Inflammatory macrophage treated with lipopolysaccharide for 1 hour (primary cell): ENCODE measurements at regions not wholly inside any gene's neighbourhood (a gene's known extent, or its start where the extent isn't known, plus 50 kb on each side); places are given as distances from the start of the nearest gene placed in this dataset.
A peak's percentile ranks its signal among the peaks of the same experiment; 100 is the strongest.

Experiments
- DNase-seq, 2 donors: peaks; one replicate each; pipeline ENCODE4 v3.0.0-alpha.2; 2020 to 2022

DNA sequence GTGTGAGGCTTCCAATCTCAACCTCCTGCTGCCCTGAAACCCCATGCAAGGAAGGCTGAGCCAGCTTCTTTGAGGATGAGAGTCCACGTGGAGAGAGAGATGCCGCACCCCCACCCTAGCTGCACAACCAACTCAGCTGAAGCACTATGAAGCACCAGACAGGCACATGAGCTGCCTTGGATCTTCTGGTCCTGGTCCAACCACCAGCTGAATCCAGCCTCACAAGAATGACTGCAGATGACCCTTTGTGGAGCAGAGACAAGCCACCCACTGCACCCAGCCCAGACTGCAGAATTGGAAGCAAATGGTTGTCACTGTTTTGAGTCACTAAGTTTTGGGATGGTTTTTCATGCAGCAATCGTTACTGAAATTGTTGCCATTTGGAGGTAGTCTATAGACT is 149.6 kb upstream of the SYT13 start:
- no peak for DNase-seq

DNA sequence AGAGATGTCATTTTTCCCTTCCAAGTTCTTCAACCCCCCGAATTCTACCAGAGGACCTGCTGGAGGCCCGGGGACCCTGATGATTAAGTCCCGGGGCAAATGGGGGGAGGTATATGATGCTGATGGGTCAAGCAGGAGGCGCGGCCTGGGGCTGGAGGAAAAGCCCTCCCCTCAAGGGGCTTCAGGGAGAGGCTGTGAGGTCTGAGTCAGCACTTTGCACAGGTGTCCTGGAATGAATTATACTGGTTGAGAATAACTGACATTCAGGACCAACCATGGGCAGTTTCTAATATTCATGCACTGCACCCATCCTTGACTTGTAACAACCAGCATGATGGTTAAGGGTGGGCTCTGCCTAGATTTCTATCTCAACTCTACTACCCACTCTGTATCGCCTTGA is 146.8 kb upstream of the SYT13 start:
- no peak for DNase-seq

DNA sequence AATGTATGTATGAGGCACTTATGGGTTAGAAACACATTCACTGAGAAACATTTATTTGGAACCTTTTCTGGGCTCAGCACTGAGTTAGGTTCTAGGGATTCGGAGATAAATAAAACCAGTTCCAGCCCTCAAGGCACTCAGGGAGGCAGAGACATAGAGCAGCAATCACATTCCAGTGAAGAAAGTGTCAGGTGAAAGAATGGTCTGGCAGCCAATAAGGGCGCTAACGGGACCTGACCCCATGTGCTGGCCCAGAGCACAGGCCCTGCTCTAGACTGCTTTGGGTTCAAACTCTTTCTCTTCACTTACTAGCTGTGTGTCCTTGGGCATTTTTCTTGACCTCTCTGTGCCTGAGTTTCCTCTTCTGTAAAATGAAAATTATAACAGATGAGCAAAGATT is 146.0 kb upstream of the SYT13 start:
- DNase-seq, result no peak

DNA sequence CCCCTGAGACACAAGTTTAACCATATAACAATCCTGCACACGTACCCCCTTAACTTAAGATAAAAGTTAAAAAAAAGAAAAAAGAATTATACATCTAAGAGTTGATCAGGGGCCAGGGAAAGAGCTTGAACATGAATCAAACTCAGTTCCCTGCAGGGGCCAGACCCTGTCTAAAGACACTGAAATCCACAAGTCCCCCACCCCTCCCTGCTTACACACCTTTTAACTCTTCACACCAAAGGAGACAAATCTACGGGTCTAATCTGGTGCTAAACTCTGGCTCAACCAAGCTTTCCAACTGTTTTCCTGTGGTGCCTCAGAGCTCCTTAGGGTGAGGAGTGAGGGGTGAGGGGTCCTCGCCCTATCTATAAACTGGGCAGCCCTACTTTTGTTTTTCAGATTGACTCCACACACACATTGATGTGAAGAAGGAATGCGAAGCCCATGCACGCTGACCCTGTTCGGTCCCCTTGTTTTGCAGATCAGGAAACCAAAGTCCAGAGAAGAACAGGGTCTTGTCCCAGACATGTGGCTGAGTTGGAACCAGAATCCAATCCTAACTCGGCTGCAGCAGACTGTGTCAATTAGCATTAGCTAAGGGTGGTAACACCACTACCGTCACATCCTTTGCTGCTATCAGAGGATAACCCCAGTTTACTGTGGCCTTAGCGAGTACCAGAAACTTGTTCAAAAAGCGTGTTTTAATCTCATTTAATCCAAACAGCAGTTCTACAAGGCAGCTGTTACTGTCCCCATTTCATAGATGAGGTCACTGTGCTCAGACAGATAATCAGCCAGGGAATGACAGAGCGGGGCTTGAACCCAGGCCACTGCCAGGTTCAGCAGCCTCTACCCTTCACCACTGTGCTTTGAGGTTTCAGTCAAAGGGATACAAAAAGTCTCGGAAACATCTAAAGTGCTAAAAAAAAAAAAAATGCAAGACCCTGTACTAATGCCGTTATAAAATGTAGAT is 145.2 kb upstream of the SYT13 start:
- DNase-seq, result no peak

DNA sequence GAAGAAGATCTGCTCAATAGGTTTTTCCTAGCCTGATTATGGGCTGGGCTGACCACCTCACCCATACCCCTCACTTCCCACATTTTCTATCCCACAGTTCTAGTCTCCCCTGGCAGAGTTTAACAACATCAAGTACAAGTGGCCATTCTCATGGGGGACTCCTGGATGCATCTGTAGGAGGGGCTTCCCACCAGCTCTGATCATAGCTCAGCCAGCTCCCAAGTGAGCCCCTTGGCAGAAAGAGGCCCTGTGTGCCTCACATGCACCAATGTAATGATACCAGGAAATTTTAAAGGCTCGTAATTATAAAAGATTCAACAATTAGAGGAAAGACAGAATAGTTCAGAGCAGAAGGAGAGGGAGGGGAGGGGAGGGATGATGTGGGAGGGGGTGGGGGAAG is 144.2 kb upstream of the SYT13 start:
- DNase-seq, result no peak

DNA sequence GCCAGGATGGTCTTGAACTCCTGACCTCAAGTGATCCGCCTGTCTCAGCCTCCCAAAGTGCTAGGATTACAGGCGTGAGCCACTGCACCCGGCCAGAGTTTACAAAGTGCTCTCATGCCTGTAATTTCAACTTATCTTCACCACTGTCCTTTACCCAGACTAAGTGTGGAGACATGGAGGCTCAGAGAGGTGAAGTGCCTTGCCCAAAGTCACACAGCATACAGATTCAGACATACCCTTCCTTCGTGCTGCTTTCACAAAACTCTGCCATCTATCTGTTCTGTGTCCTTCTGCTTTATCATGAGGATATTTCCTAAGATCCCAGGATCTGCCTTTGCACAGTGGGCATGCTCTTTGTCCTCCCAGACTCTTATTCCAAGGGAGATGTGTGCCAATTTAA is 143.6 kb upstream of the SYT13 start:
- DNase-seq, result no peak

DNA sequence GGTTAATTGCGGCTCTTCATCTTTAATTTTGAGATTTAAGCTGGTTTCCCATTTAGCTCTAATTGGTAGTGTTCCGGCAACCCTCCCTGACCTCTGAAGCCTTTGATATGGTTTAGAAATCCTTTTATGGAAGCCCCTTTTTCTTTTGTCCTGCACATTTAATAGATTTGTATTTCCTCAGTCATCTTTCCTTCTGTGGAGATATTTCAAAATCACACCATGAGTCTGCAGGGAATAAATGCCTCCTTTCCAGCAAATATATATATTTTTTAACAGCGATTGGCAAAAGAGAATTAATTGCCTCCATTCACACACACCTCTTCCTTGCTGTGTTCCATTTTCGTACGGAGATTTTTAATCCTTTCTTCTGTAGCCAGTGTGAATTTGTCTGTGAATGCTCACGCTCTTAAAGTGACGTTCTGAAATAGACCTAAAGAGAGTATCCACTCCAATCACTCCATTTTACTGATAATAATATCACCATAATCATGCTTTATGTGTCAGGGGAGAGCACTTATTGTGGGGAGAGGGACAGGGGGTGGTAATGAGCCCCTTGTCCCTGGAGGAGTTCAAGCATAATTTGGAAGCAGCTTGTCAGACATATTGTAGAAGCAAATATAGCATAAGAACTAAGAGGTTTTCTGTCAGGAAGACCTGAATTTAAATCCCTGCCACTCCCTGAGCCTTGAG is 142.5 kb upstream of the SYT13 start:
- DNase-seq, result no peak

DNA sequence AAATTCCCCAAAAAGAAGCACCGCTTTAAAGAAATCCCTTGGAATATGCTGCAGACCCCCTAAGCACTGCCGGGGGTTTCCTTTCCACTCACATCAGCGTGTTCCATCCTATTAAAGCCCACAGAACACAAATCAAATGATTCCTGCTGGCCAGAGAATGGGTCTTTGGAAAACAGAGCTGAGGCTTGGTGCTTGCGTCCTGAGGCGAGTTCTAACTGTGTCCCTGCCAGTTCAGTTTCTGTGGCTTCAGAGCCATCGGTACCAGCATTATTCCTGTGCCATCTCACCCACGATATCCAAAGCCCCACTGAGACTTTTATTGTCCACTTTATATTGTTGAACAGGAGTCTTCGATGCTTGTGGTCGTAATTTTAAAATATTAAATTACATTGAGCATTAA is 142.0 kb upstream of the SYT13 start:
- no peak for DNase-seq

DNA sequence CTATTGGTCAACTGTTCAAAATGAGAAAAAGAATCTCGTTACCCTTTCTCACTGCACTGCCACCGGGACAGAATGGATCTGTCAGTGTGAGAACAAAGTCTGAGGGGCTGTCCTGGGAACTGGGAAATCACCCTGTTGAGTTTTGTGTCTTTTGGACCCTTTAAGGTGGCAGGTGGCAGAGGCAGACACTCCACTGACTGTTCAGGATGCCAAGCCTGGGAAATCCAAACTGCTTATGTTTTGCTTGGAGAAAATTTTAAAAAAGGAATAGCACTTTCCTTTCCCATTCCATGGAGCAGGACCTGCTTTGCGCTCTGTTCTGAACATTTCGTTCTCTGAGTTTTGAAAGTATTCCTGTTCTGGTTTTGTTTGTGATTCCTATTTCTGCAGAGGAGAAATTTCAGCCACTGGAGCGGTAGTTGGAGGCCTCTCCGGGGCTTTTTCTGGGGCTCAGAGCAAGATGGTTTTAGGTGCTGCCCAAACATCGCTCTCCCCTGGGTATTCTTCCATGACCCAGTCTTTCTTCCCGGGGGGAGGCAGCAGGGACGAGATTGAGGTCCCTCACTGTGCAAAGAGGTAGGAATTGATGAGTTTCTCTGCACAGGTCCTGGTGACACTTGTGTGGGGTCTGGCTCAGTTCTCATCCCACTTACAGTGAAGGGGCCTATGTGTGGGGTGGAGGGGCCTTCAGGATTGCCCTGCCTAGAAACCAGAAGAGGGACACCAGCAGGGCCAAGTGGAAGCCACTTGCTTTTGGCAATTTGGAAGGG is 138.5 kb upstream of the SYT13 start:
- DNase-seq, result no peak

DNA sequence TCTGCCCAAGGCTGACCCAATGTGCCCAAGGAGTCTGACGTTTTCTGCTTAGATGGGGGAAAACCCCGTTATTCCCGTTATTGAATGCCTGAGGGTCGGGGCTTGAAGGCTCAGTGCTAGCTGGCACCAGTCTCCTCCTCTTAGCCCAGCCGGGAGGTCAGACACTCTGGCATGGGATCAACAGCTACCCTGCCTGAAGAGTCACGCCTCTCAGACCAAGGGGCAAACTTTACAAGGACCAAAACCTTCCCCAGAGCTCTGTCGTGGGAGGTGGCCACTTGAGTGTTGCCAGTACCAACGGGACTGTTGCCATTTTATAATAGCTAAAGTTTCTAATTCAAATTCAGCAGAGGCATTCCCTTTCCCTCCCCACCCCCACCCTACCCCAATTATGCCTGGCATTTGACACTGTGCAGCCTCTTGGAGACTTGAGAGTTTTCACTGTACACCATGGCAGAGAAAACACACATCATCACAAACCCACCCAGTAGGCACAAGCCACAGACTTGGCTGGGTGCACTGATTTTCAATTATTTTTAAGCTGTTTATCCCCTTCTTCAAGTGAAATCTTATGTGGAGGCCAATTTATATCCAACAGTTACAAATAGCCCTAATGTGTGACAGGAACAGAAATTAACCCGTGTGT is 137.5 kb upstream of the SYT13 start:
- no peak for DNase-seq

DNA sequence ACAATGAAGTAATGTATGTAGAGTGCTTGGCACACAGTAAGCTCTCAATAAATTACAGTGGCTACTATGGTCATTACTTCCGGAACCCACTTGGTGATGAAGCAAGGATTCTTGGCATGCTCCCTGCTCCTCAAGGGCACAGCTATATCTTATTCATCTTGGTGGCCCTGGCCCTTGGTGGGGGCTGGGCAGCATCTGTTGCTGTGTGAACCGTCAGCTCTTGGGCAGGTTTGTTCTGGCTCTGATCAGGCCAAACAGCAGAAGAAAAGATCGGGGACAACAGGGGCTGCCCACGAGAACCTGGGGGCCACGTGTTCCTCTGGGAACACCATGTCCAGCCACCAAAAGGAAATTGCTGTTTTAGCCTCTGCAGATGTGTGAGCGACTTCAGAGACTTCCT is 136.9 kb upstream of the SYT13 start:
- no peak for DNase-seq

DNA sequence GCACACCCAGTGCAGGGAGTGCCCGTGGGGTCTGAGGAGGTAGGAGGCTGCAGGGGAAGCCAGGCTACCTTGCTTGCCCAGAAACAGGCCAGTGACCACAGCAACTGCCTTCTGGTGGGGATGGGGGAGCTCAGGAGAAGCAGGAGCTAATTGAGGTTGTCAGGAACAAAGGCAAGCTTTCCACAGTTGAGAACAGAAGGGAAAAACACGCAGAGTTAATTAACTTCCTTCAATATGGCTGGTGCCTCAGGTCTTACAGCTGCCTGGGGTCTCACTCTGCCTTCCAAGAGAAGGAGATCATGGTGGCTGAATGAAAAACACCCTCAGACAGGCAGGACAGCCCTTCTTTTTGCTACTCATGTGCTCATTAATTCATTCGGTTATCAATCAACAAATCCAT is 127.9 kb upstream of the SYT13 start:
- no peak for DNase-seq

DNA sequence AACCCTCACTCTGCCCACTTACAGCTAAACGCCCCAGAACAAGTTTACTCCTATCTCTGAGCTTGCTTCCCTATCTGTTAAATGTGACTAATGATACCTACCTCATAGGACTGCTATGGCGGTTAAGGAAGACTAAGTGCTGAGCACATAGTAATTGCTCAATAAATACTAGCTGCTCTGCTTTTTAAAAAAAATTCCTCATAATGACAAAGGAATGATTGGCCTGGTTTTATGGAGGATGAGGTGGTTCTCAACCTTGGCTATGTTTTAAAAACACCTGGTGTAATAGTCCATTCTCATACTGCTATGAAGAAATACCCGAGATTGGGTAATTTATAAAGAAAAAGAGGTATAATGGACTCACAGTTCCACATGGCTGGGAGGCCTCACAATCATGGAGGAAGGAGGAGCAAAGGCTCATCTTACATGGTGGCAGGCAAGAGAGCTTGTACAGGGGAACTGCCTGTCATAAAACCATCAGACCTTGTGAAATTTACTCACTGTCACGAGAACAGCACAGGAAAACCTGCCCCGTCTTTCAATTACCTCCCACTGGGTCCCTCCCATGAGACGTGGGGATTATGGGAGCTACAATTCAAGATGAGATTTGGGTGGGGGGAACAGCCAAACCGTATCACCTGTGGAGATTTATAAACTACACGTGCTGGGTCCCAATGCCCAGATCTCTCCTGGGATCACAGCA is 127.2 kb upstream of the SYT13 start:
- no peak for DNase-seq

DNA sequence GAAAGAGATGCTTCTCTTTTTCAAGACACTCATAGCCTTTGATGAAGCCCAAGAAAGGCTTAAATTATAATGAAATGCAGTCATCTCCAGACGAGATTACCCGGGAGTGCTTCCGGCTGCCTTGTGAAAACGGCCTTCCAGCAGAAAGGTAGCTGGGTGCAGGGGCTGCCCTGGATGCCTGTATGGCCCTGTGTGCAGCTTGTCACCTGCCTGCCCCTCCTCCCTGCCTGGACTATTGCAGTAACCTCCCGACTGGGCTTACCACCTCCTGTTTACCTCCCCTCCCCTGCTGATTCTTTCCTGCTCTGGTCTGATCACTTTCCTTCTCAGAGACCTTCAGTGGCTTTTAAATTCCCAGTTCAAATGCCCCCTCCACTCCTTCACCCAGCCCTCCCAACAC is 126.4 kb upstream of the SYT13 start:
- no peak for DNase-seq

DNA sequence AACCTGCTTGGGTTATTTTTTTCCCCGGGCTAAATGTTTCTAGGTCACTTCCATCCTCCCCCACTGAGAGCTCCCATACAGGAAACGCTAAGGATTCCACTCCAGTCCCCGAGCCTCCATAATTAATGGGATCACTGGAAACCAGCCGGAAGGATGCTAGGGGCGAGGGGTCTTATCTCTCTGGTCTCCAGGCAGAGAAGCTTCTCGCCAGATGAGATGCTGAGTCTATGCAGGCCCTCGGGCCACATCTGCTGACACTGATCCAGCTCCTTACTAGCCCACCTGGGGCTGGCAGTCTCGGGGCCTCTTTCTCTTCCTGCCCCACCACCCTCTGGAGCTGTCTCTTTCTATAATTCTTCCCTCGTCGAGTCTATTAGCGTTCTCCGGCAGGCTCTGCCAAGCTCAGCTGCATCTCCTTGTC is 125.9 kb upstream of the SYT13 start:
- DNase-seq, result no peak

DNA sequence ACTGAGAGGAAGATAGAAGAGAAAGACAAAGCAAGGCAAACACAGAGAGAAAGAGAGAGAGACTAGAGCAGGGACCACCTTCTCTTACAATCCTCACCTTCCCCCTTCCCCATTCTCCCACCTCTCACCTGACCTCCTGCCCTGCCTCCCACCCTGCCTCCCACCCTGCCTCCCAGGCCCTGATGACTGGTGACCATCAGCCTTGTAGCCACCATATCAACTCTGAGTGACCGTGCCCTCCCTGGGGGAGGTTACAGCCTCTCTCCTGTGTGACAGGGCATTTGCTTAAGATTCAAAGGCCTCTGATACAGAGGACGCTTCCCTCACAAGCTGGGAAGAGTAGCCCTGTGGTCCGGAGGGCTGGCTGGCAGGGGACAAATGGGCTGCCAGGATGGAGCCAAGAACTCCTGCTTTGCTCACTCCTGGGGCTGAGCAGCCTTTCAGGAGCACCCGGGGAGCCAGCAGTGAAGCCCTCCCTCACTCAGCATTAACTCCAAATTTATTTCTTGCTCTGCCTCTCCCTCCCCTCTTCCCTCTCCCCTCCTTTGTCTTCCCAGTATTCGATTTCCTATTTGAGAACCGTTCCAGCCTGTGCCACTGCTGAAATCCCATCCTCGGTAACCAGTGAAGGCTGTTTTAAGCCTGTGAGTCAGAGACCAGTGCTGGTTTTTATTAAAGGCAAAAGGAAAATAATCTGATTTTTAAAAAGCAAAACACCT is 125.2 kb upstream of the SYT13 start:
- DNase-seq, result no peak

DNA sequence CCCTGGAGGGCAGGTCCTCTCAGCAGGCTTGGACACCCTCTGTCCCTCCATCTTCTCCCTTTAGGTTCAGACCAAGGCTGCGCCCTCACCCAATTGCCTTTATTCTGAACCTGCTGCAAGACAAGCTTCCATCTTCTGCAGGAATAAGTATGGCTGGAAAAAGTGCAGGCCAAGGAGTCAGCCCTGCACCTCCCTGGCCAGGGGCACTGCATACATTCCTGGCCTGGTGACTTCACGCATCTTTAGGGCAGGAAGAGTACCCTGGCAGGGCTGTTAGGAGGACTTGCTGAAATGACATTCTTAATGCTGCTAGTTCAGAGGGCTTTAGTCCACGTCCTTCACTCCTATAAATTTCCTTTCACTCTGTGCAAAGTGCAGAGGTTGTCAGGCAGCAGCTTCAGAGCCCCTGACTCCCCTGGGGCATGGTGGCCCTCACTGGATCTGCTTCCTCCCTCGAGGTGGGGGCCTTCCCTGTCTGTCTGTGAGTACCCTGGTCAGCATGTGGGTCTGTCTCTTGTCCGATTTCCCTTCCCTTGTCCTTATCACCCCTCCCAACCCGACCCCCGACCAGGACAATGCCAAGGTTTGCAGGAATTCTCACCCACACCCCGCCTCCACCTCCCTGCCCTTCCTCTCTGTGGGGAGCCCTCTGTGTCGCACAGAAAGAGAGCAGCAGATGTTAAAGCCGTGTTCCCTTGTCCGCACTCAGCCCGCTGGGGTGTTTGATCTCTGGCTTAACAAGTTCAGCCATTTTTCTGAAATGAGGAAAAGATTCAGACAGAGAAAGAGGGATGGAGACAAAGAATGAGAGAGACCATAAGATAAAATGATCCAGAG is 124.5 kb upstream of the SYT13 start:
- no peak for DNase-seq

DNA sequence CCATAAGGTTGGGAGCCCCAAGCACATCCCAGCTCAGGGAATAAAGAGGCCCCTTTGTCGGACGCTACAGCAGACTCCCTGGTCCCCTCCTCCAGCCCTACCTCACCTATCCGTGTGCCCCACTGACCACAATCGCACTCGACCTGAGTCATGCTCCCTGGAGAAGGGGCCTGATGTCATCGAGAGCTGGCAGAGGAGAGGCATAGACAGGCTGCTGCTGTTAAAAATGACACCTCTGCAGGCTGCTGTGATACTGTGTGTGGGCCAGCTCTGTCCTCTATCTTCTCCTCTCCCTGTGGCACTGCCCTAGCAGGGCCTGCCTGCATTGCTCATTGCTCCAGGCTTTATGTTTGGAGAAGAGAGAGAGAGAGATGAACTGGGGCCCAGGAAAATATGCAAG is 123.4 kb upstream of the SYT13 start:
- no peak for DNase-seq

DNA sequence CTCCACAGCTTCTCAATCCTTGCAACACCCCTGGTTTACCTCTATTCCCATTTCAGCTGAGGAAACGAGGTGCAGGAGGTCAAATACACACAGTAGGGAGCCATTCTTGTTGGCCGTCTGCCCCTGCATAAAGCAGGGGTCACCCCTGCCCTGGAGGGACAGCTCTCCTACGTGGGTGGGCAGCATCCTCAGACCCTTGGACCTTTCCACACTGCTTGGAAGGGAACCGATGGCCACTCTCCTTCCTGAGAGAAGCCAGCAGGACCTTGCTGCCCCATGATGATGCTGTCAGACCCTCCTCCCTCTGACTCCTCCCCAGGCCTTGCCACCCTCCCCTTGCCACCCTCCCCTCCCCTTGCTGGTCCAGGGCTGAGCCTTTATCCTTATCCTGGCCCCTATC is 121.1 kb upstream of the SYT13 start:
- no peak for DNase-seq

DNA sequence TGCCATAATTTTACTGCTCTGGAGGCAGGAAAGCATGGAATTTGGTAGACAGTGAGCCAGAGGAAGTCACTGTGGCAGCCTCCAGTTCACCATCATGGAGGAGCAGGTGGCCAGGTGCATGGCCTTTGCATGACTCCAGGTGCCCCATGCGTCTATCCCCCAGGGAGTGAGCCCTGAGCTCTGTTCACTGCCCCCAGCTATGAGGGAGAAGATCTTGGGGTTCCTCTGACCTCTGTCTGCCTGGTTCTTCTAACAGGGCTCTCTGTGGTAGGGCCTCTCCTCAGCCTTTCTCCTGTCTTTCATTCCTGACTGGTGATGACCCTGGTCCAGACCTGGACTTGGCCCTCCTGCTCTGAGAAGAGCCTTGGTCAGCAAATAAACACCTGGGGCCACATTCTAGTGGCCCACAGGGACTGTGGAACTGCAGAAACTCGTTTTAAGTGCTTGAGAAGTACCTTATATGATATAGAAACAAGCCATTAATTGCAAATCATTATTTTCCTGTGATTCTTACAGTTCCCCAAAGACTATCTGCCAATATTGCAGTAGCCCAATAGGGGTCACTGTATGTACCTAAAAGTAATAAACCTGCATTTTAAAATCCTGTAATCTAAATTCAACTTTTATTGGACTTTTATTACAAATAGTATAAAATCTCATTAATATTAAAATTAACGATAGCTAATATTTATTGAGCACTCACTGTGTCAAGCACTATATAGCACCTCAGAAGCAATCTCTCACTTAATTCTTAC is 120.0 kb upstream of the SYT13 start:
- peak; percentile 12 to 13 for DNase-seq
